Stimulated activated naive B cell treated with anti-CD40 and anti-IgM and Interleukin-4, amounts not matched to agents 10 μg/mL and 1 μg/mL and 100 μg/mL, for 72 hours (primary cell): ENCODE measurements at regions not wholly inside any gene's neighbourhood (a gene's known extent, or its start where the extent isn't known, plus 50 kb on each side); places are given as distances from the start of the nearest gene placed in this dataset.

ENCODE experiments used
- ATAC-seq, 2 donors: fragments of 150-1000 bp; cut with Tn5 transposase; replicated peaks; 2 replicates each; pipeline ENCODE4 v1.10.0; 2021; ENCODE audit warnings: moderate library complexity in 1 of 2
- DNase-seq: peaks from one replicate; pipeline ENCODE4 v3.0.0; 2021
- H3K27ac Mint-ChIP-seq: one replicate; pipeline ENCODE4 v1.8.0; 2022; ENCODE audit warnings: mild to moderate bottlenecking, mixed read lengths
- H3K27me3 Mint-ChIP-seq, 2 donors: one replicate each; pipeline ENCODE4 v1.8.0; 2022; ENCODE audit warnings: mixed read lengths in 2 of 2
- H3K36me3 Mint-ChIP-seq, 2 donors: one replicate each; pipeline ENCODE4 v1.8.0; 2022; ENCODE audit warnings: mixed read lengths in 2 of 2, mild to moderate bottlenecking in 1 of 2
- H3K4me1 Mint-ChIP-seq, 2 donors: one replicate each; pipeline ENCODE4 v1.8.0; 2022; ENCODE audit warnings: mixed read lengths in 2 of 2, mild to moderate bottlenecking in 1 of 2
- H3K4me3 Mint-ChIP-seq, 2 donors: one replicate each; pipeline ENCODE4 v1.8.0; 2022; ENCODE audit warnings: mild to moderate bottlenecking in 2 of 2, mixed read lengths in 2 of 2, moderate library complexity in 1 of 2
- H3K9me3 Mint-ChIP-seq, 2 donors: one replicate each; pipeline ENCODE4 v1.8.0; 2022; ENCODE audit warnings: mixed read lengths in 2 of 2, mild to moderate bottlenecking in 1 of 2

- H3K27me3 Mint-ChIP-seq: no peaks in the 10 kb centered on the region
- H3K4me3 Mint-ChIP-seq: no peak overlapping the region
- DNase-seq (no peak), ATAC-seq (no peak)
- no peaks in the 10 kb centered on the region for H3K36me3 Mint-ChIP-seq
- H3K9me3 Mint-ChIP-seq: peaks cover 4 to 7% of the 10 kb centered on the region in 2 donors
- no peaks in the 10 kb centered on the region for H3K4me1 Mint-ChIP-seq
- no peak overlapping the region for H3K27ac Mint-ChIP-seq
Observed at GRCh38 chr9:8025551-8025950, 226.0 kb upstream of the DMAC1 start.

DNA sequence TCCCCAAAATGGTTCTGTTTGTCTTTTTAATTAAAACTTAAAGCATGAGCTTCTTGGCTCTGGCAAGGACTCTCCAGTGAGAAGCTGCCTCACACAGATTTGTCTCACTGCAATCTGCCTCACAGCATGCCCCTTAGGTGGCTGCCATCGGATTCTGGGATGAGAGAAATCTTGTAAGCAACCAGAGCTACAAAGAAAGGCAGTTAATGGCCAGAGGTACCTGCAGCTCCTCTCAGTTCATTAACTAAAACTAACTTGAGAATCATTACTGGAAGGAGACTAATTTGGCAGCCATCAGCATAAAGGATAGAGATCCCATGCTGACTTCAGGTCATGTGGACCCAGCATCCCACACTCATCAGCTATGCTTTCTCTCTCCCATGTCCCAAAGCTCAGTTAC is 220.6 kb upstream of the DMAC1 start:
- ATAC-seq (no peak), DNase-seq (no peak)
- no peaks in the 10 kb centered on the region for H3K27me3 Mint-ChIP-seq
- no peak overlapping the region for H3K27ac Mint-ChIP-seq
- no peak overlapping the region for H3K4me3 Mint-ChIP-seq
- no peaks in the 10 kb centered on the region for H3K36me3 Mint-ChIP-seq
- peaks cover 4 to 11% of the 10 kb centered on the region in 2 donors for H3K9me3 Mint-ChIP-seq
- no peaks in the 10 kb centered on the region for H3K4me1 Mint-ChIP-seq

DNA sequence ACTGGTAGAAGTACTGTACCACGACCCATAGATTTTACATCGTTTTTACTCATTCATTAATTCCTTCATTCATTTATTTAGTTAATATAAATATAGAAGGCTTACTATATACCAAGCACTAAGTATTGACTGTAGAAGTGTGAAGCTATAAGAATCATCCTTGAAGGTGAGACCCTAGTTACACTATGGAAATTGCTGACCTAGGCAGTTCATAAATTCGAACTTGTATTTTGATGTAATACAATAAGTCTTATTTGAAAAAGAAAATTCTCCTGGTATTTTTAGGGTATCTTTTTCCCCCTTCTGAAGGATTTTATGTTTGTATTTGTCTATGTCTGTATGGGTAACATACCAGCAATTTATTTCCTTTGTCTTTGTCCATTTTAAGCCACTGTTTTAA is 220.1 kb upstream of the DMAC1 start:
- H3K4me3 Mint-ChIP-seq: no peak overlapping the region
- ATAC-seq: no peak
- no peaks in the 10 kb centered on the region for H3K27me3 Mint-ChIP-seq
- H3K9me3 Mint-ChIP-seq: peaks cover 4 to 11% of the 10 kb centered on the region in 2 donors
- no peaks in the 10 kb centered on the region for H3K4me1 Mint-ChIP-seq
- no peaks in the 10 kb centered on the region for H3K36me3 Mint-ChIP-seq
- no peak overlapping the region for H3K27ac Mint-ChIP-seq
- DNase-seq: no peak

- Mint-ChIP-seq H3K36me3 (no peaks in the 10 kb centered on the region), H3K27me3 (no peaks in the 10 kb centered on the region), H3K9me3 (peaks cover 0 to 4% of the 10 kb centered on the region in 2 donors), H3K4me1 (no peaks in the 10 kb centered on the region), H3K4me3 (no peak overlapping the region), H3K27ac (no peak overlapping the region)
- no peak for ATAC-seq
- no peak for DNase-seq
Observed at GRCh38 chr9:8014997-8015682, 215.6 kb upstream of the DMAC1 start.

GRCh38 chr9:8012986-8013385 is 213.4 kb upstream of the DMAC1 start:
- Mint-ChIP-seq H3K9me3 (peaks cover 0 to 6% of the 10 kb centered on the region in 2 donors), H3K36me3 (peaks cover 0 to 3% of the 10 kb centered on the region in 2 donors), H3K4me3 (no peak overlapping the region), H3K4me1 (no peaks in the 10 kb centered on the region), H3K27ac (no peak overlapping the region), H3K27me3 (no peaks in the 10 kb centered on the region)
- ATAC-seq (no peak), DNase-seq (no peak)

- ATAC-seq (no peak), DNase-seq (no peak)
- H3K27ac Mint-ChIP-seq: no peak overlapping the region
- no peaks in the 10 kb centered on the region for H3K27me3 Mint-ChIP-seq
- H3K4me3 Mint-ChIP-seq: no peak overlapping the region
- H3K9me3 Mint-ChIP-seq: peaks cover 0 to 6% of the 10 kb centered on the region in 2 donors
- H3K4me1 Mint-ChIP-seq: no peaks in the 10 kb centered on the region
- peaks cover 0 to 3% of the 10 kb centered on the region in 2 donors for H3K36me3 Mint-ChIP-seq
Observed at GRCh38 chr9:8011974-8012373, 212.4 kb upstream of the DMAC1 start.

- no peaks in the 10 kb centered on the region for H3K9me3 Mint-ChIP-seq
- no peak overlapping the region for H3K27ac Mint-ChIP-seq
- DNase-seq (no peak), ATAC-seq (no peak)
- H3K36me3 Mint-ChIP-seq: no peaks in the 10 kb centered on the region
- H3K4me3 Mint-ChIP-seq: no peak overlapping the region
- H3K4me1 Mint-ChIP-seq: peaks cover 5 to 11% of the 10 kb centered on the region in 2 donors
- H3K27me3 Mint-ChIP-seq: no peaks in the 10 kb centered on the region
Observed at GRCh38 chr9:7996558-7996957, 197.0 kb upstream of the DMAC1 start.

GRCh38 chr9:7988644-7989280 is 189.2 kb upstream of the DMAC1 start:
- H3K4me1 Mint-ChIP-seq: peaks cover 6 to 9% of the 10 kb centered on the region in 2 donors
- peak; percentile 22 to 23 for ATAC-seq
- peak overlapping the region in 1 of 2 donors; percentile 15 for H3K4me3 Mint-ChIP-seq
- no peak for DNase-seq
- peaks cover 0 to 1% of the 10 kb centered on the region in 2 donors for H3K9me3 Mint-ChIP-seq
- no peaks in the 10 kb centered on the region for H3K27me3 Mint-ChIP-seq
- no peak overlapping the region for H3K27ac Mint-ChIP-seq
- H3K36me3 Mint-ChIP-seq: no peaks in the 10 kb centered on the region

- Mint-ChIP-seq H3K9me3 (peaks cover 0 to 4% of the 10 kb centered on the region in 2 donors), H3K4me1 (peaks cover 23 to 32% of the 10 kb centered on the region in 2 donors), H3K27ac (no peak overlapping the region), H3K27me3 (no peaks in the 10 kb centered on the region), H3K4me3 (no peak overlapping the region), H3K36me3 (no peaks in the 10 kb centered on the region)
- DNase-seq (no peak), ATAC-seq (no peak)
Observed at GRCh38 chr9:7984692-7985091, 185.1 kb upstream of the DMAC1 start.

- Mint-ChIP-seq H3K9me3 (peaks cover 0 to 4% of the 10 kb centered on the region in 2 donors), H3K36me3 (no peaks in the 10 kb centered on the region), H3K27me3 (no peaks in the 10 kb centered on the region), H3K27ac (no peak overlapping the region), H3K4me1 (peaks cover 22 to 32% of the 10 kb centered on the region in 2 donors), H3K4me3 (no peak overlapping the region)
- no peak for DNase-seq
- no peak for ATAC-seq
Observed at GRCh38 chr9:7984203-7984602, 184.6 kb upstream of the DMAC1 start.

DNA sequence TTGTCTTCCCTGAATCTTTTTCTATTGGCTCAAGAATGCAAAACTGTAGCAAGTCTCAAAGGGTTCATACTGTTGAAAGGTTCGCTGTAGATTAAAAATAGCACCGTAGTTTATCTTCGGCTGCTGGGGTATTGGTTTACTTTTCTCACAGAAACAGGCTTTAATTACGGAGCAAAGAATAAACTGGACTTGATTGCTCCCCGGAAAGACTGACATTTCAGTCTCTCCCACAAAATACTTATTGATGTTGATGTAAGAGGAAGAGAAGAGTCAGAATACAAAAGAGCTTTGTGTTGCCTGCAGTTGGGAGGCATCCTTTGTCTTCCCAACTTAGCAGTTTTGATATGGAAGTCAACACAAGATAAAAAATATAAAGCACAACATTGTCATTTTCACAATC is 183.9 kb upstream of the DMAC1 start:
- Mint-ChIP-seq H3K4me3 (no peak overlapping the region), H3K27me3 (no peaks in the 10 kb centered on the region), H3K27ac (no peak overlapping the region), H3K36me3 (no peaks in the 10 kb centered on the region), H3K4me1 (peaks cover 17 to 30% of the 10 kb centered on the region in 2 donors), H3K9me3 (peaks cover 0 to 3% of the 10 kb centered on the region in 2 donors)
- ATAC-seq (no peak), DNase-seq (no peak)

DNA sequence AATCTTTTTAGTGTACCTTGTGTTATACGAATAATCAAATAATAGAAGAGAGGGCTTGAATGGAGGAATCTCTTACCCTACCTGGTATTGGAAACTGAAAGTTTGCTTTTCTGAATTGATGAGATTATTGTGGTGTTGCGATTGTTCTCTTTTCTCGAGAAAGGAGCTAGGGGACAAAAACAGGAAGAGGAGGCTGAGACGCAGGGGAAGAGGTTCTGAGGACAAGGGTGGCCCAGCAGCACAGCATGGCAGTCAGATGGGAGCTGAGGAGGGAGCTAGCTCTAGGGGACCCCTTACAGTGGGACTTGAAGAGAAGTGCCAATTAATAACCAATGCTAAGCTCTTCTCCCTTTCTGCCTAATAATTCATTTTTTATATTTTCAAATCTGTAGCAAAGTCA is 183.3 kb upstream of the DMAC1 start:
- H3K4me3 Mint-ChIP-seq: peak overlapping the region; percentile 18 to 24
- peak; percentile 81 to 91 for ATAC-seq
- peaks cover 0 to 3% of the 10 kb centered on the region in 2 donors for H3K9me3 Mint-ChIP-seq
- H3K4me1 Mint-ChIP-seq: peaks cover 20 to 34% of the 10 kb centered on the region in 2 donors
- H3K27me3 Mint-ChIP-seq: no peaks in the 10 kb centered on the region
- no peaks in the 10 kb centered on the region for H3K36me3 Mint-ChIP-seq
- DNase-seq: no peak
- H3K27ac Mint-ChIP-seq: peak overlapping the region; percentile 88

GRCh38 chr9:7980691-7981289 is 181.2 kb upstream of the DMAC1 start:
- Mint-ChIP-seq H3K4me3 (no peak overlapping the region), H3K36me3 (no peaks in the 10 kb centered on the region), H3K27me3 (no peaks in the 10 kb centered on the region), H3K9me3 (peaks cover 0 to 3% of the 10 kb centered on the region in 2 donors), H3K4me1 (peaks cover 33 to 54% of the 10 kb centered on the region in 2 donors), H3K27ac (no peak overlapping the region)
- DNase-seq (no peak), ATAC-seq (no peak)

- no peaks in the 10 kb centered on the region for H3K27me3 Mint-ChIP-seq
- H3K4me3 Mint-ChIP-seq: no peak overlapping the region
- no peaks in the 10 kb centered on the region for H3K36me3 Mint-ChIP-seq
- H3K9me3 Mint-ChIP-seq: peaks cover 0 to 3% of the 10 kb centered on the region in 2 donors
- no peak overlapping the region for H3K27ac Mint-ChIP-seq
- no peak for DNase-seq
- H3K4me1 Mint-ChIP-seq: peaks cover 33 to 57% of the 10 kb centered on the region in 2 donors
- ATAC-seq: no peak
Observed at GRCh38 chr9:7980041-7980440, 180.5 kb upstream of the DMAC1 start.

GRCh38 chr9:7979611-7980010 is 180.0 kb upstream of the DMAC1 start:
- no peak overlapping the region for H3K4me3 Mint-ChIP-seq
- DNase-seq: no peak
- H3K27me3 Mint-ChIP-seq: no peaks in the 10 kb centered on the region
- no peak overlapping the region for H3K27ac Mint-ChIP-seq
- ATAC-seq: no peak
- H3K4me1 Mint-ChIP-seq: peaks cover 37 to 61% of the 10 kb centered on the region in 2 donors
- peaks cover 0 to 3% of the 10 kb centered on the region in 2 donors for H3K9me3 Mint-ChIP-seq
- no peaks in the 10 kb centered on the region for H3K36me3 Mint-ChIP-seq
